ENCODE measurements at regions not wholly inside any gene's neighbourhood (a gene's known extent, or its start where the extent isn't known, plus 50 kb on each side); places are given as distances from the start of the nearest gene placed in this dataset.

DNA sequence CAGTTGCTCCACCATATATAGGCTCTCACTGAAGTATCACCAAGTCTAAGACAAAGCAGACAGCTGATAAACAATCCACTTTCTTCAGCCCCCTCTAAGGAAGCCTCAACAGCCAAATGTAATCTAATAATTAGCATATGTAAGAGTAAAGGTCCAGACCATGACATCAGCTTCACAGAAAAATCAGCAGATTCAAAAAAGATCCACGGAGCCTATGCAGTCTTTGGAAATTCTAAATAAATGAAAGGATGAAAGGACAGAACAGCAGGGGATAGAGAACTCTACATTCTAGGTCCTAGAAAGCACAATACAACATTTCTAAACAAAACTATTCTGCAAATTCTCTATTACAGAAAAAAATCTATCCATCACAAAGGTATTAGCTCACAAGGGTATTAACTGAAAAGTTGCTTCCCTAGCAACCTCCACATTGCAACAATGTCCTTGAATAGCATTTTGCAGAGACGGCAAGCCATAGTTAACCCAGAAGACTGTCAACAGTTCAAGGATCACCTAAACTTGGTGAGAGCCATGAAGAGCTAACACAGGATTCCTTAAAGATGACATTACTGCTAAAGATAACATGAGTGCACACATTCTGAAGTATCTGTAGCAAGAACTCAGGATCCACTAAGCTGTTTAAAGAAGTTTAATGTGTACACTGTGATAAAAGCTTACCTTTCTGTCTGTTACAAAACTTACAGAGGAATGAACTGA lies 74.3 kb downstream of the SIPA1L2 start:
- DNase-seq (ENCODE audit: low read depth, low spot score) = no peak

DNA sequence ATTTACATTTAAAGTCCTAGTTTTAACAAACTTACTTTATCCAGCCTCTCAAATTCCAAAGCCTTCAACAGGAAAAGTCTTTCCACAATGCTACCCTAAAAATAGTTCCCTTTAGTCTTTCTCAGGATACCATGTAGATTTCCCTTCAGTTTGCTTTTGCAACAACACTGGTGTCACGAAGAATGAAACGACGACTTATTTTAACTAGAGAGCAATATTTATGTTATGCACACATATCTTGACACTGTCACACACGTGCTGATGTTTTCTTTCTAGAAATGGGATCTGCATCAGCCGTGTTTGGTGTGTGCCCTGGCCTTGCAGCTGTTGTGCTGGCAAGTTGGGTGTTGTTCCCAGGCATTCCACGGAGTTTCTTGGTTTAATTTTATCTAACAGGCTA lies 75.5 kb downstream of the SIPA1L2 start:
- no peak for DNase-seq (ENCODE audit: low read depth, low spot score)

DNA sequence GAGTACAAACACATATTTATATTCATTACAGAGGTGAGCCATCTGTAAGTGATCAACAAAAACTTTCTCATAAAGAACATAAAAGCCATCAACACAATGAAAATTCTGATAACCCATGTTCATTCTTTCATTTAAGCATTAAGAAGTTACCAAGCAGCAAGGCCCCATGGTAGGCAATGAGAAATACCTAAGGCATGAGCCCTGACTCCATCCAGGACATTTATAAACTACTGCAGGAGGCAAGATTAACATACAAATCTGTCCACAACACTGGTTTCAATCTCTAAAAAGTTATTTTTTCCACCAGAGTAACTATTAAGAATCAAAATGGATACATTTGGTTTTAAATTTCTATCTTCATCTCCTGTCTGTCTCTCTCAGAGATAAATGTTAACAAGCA lies 76.1 kb downstream of the SIPA1L2 start:
- no peak for DNase-seq (ENCODE audit: low read depth, low spot score)

DNA sequence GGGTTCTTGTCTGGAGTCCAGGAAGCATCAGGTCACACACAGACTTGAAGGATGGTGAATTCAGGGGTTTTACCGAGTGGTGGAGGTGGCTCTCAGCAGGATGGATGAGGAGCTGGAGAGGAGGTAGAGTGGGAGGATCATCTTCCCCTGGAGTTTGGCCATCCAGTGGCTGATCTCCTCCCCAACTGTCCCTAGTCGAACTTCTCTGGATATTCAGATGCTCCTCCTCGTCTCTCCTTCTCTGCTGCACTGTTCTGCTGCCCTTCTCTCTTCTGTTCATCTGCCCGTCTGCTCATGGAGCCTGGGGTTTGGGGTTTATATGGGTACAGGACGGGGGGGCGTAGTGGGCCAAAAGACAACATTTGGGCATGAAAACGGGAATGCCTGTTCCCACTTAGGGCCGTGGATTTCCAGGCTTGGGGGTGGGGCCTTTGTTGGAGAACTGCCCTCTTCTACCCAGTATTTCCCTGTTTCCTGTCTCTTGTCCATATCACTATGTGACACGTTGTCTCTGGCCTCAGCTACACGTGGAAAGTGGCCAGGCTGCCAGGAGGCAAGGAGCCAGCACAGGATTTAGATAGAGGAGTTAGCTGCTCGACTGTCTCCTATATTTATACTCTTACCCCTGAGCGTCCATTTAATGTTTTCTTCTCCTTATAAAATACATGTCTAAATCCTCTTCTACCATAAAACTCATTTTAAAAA lies 76.7 kb downstream of the SIPA1L2 start:
- no peak for DNase-seq (ENCODE audit: low read depth, low spot score)

DNA sequence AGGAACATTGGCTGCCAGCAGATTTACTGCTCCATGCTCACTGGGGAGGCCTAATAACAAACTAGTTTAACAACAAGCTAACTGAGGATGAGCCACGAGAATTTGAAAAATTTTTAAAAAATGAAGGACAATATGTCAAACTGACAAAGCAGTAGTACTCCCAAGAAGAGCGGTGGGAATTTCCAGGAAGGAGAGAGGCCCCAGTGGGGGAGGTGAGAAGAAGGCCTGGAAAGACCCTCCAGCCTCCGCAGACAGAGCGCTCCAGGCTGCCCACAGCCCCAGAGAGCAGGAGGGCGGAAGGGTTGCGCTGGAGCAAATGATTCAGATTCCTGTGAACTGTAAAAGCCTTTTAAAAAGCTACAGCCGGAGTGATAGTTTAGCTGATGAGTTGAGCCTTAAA lies 78.5 kb downstream of the SIPA1L2 start:
- DNase-seq (ENCODE audit: low read depth, low spot score) = peak; percentile 79

DNA sequence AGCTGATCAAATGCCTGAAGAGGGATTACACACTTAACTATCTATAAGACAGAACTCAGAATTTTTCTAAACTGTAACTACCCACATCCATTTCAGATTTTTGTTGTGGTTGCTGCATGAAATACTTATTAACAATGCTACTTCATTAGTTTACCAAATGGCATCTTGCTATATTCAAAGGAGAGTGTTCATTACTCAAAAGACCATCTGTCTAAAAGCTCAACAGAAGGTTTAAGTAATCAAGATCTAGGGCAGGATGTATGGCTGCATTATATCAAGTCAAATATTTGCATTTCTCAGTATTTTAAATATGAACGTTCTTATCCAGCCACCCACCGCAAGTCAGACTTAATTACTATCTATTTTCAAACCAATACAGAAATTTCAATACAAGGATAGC lies 79.9 kb downstream of the SIPA1L2 start:
- no peak for DNase-seq (ENCODE audit: low read depth, low spot score)

DNA sequence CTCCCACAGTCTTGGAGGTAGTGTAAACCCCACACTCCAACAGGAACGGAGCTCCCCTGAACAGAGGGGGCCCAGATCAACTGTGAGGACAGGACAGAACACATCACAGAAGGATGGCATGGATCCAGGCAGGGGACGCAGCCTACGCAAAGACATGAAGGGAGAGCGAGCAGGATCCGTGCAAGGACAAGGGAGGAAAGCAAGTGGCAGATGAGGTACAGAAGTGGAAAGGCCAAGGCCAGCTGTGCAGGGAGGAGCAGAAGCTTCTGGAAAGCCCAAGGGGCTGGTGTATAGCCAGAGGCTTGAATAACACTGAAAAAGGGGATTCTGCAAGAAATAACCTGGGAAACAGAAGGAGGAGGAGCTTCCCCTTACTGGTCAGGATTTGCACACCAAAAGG lies 81.2 kb downstream of the SIPA1L2 start:
- no peak for DNase-seq (ENCODE audit: low read depth, low spot score)

DNA sequence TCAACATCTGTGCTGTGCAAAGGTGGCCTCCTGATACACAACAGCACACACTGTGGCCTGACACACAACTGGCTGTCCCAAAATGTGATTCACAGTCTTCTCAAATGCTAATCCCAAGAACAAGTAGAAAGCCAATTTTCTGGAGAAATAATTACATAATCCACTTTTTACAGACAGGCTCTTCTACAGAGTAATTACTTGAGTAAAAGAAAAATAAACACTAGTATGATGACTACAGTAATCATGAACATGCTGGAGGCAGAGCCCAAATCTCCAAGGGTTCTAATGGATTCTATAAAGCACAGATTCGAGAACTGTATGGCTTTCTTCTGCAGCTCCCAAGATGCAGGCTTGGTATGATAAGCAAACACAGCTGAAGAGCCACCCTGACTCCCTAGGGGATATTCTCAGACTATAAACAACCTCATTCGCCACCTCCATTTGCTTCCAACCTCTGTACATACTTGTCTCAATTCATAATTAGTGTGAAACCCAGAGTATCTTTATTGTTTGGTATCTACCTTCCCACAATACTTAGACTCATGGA lies 81.9 kb downstream of the SIPA1L2 start:
- DNase-seq (ENCODE audit: low read depth, low spot score) = no peak

DNA sequence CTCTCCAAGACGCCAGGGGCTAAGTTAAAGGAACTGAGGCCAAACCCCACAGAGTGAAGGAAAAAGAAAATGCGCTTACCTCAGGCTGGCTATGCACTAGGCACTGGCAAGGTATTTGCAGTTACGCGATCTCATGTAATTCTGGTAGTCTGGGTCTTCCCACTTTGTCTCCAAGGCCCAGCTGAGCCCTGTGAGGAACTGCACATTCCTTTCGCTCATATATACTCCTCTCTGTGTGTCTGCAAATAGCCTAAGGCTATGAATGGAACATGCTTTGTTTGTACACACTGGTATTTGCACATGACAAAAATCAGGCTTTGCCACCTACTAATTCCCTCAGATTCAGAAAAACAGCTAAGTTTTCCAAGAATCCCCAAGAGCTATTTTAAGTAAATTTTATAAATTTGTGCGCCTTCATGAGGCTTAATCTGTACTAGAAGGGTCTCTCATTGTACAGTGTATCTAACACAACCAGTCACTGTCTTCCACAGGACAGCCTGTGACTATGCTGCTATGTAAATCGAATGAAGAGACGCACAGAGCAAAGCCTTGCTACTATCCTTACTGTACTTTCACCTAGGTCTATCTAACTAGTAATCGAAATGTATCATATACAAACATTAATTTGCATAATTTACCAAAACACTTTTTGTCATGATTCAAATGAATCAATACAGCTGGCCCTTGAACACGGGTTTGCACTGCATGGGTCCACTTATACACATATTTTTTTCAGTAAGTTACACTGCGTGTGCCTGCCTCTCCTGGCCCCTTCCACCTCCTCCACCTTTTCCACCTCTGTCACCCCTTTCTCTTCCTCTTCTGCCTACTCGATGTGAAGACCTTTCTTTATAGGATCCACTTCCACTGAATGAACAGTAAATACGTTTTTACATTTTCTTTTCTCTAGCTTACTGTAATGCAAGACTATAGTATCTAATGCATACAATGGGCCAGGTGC lies 87.0 kb downstream of the SIPA1L2 start:
- DNase-seq (ENCODE audit: low read depth, low spot score) = peak; percentile 72

DNA sequence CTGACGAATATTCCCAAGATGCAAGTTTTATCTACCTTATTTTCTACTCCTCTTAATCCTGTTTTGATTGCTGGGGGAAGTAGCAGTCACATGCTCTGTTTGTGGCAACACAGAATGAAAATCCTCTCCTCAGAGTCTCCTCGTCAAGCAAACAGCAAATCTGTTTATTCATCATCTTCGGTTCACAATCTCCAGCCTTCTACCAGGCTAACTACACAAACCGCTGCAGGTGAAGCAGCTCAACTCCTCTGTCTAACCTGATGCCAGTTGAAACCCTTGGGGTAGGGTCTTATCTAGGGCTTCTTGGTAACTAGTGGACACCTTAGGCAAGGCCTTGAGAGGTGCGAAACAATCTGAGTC lies 91.0 kb downstream of the SIPA1L2 start:
- DNase-seq (ENCODE audit: low read depth, low spot score) = no peak

DNA sequence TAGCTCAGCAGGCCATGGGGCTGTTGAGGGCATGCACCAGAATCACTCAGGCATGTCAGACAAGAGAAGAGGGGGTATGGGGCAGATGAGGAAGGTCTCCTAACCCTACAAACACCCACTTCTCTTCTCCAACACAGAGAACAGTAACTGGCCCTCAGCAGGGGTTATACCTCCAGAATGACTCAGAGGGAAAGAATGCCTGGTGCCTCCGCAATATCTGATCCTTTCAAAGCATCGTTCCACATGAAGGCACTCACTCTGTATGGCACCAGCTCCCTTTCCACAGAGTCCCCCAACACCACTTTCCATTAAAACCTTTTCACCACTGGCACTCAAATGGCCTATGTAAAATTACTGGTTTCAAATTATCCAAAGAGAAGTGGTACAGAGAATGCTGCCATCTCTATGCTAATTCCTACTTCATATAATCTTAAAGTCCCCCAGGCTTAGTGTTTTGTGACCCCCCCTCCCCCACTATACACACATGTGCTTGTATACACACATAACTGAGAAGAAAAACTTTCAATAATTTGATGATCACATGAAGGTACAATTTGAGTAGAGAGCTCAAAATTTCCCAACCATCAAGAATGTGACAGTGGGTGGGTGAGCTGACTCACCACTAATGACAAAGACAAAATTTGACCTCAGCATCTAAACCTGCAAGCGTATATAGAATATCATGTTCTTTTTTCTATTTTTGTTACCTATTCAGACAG lies 91.5 kb downstream of the SIPA1L2 start:
- DNase-seq (ENCODE audit: low read depth, low spot score) = peak; percentile 69

DNA sequence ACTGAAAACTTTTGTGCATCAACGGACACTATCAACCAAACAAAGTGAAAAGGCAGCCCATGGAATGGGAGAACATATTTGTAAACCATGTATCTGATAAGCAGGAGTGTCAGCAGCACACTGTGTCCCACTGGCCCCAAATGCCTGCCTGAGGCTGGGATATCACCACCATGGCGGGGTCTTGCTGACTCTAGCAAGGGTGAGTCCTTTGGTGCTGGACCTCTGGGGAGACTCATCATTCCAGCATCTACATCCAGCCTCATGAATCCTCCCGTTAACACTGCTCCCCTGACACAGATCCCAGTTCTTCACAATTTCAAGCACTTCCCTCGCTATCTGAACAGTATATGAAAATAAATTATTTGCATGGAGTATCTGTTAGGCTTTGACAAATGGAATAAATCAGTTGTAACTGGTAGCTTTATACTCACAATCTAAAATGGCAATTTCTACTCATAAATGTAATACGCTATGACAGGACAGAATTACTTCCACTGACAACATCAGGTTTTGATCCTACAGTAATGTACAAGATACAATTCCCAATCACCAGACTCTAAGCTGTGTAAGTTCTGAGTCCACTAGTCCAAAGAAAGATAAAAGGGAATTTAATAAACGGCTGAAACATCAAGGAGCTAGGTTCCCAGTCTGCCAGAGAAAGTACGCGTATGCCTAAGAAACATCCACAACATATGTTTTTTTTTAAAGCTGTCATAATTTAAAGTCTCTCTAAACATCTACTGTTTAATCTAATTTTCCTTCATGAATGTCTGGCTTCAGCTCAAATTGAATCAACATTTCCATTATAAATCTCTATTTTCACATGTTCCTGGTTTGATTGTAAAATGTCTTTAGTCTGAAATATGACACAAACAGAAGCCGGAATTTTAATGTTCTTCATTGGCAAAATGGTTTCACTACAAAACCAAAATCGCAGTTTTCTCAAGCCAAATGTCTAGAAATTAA lies 95.1 kb downstream of the SIPA1L2 start:
- DNase-seq (ENCODE audit: low read depth, low spot score) = no peak

DNA sequence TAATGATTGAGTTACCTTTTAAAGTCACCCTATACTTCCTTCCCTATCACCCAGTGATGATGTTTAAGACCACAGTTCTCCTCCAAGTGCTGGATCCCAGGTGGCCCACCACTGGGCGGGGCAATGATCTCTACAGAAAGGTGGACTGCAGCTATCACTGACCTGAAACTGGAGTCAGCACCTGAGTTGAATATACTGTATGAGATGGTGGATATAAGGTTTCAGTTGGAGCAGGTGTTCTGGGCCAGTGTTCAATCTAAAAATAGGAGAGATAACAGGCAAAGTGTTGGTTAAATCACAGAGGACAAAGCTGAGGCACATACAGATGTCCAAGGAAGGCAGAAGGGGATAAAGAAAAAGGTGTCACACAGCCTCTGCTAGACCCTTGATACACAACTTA lies 96.6 kb downstream of the SIPA1L2 start:
- no peak for DNase-seq (ENCODE audit: low read depth, low spot score)

DNA sequence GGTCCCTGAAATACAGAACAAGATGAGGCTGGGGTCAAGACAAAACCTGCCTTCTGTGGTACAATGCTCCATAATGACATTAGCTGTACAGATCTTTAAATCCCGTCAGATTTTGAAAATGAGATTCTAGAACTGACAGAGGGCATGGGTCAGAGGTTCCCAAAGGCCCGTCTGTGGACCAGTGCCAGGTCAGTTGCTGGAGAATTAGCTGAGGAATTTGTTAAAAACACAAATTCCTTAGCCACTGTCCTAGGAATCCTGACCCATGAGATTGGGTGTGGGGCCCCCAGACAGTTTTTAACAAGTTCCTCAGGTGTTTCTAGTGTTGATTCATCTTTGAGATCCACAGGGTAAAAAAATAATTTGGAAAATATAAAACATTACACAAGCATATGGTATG lies 97.0 kb downstream of the SIPA1L2 start:
- DNase-seq (ENCODE audit: low read depth, low spot score) = no peak

DNA sequence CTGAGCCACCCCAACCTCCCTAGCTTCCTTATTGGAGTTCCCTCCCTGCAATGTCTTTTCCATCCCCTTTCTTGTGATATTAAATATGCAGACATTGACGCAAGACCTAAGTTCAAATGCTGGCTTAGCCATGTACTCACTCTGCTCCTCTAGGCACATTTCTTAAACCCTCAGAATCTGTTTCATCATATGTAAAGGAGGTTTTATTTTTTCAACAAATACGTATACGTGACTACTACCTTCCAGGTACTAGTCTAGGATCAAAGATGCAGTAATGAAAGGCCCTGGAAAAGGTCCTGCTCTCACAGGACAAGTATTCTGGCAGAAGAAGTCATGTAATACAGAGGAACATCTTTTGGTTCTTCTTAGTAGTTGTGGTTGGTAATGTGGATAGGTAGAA lies 98.6 kb downstream of the SIPA1L2 start:
- no peak for DNase-seq (ENCODE audit: low read depth, low spot score)

DNA sequence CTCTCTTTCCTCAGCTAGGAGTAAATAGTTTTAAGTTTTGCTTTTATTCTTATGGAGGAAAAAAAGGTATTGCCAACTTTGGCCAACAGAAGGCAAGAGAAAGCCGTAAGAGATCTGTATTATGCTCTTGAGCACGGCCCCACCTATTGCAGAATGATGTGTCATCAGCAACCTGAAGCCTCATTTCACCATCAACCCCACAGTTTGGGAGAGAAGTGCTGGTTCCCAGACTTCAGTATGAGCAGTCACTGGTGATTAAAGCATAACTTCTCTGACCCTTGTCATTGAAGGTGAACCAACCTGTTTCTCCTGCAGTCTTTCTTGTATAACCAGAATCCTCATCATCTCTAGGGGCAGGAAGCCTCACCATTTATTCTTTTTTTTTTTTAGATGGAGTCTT lies 100.2 kb downstream of the SIPA1L2 start:
- peak; percentile 51 for DNase-seq (ENCODE audit: low read depth, low spot score)

DNA sequence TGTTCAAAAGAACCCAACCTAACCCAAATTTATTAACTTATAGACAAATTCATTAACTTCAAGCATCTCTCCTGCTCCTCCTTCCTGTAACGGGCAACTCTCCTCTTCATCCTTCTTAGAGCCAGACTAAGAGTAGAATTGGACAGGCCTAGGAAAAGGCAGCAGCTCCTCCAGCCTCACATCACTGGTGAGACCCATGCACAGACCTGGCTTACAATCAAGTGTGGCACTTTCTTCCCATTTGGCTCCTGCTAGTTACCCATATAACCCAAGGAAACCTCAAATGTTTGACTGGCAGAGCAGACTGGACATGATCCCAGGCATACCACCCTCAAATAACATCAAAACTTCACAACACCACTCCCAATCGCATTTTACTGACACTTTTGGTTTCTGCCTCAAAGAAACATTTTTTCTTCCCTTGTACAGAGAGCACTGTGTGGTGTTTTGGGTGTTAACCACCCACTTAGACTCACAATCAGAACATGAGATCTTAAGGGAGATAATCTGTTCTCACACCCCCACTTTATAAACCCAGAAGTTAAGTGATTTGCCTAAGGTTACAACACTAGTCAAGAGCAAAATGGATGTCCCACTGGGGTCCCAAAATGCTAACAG lies 101.4 kb downstream of the SIPA1L2 start:
- DNase-seq (ENCODE audit: low read depth, low spot score) = no peak

DNA sequence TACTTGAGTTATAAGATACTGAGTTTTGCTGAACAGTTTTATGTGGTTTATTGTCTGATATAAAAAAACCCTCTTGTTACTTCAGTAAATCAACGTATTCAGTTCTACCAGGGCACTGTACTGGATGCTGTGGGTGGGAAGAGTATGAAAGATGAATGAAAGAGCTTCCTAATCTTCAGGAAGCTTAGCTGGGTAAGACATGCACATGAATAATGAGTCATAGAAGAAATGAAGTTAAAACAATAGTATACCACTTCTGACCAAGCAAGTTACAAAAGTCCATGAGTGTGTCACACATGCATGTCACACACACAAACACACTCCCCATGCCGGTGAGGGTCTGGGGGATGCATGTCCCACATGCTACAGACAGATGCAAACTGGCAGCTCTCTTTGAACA lies 105.9 kb downstream of the SIPA1L2 start:
- no peak for DNase-seq (ENCODE audit: low read depth, low spot score)

DNA sequence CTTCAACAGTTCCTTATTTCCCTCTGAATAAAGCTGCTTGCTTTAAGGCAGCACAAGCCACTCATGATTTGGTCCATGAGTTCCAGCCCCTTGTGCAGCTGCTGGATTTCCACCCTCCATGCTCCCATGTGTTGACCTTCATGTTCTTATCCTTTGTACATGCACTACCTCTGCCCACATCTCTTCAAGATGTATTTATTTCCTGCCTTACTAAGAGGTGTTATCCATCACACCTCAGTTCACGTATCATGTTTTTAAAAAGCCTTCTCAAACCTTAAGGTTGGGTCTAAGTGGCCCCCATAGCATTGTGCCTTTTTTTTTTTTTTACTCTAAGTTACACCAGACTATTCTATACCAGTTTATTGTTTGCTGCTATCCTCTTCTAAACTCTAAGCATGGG lies 107.7 kb downstream of the SIPA1L2 start:
- DNase-seq (ENCODE audit: low read depth, low spot score) = no peak

DNA sequence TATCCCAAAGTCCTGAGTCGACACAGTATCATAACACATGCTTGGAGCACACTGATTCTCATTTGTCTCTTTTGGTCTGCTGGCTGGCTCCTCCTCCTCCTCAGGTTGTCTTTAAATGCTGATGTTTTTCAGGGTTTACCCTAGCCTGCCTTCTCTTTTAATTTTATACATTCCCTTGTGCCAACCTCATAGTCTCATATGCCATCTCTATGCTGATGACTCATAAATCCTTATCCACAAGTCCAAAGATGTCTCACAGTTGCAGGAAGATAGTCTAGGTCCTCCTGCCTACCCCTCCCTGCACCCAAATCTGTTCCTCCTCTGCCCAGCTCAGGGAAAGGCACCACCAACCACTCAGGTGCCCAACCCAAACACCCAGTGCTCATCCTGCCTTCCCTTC lies 108.3 kb downstream of the SIPA1L2 start:
- DNase-seq (ENCODE audit: low read depth, low spot score) = no peak

Data from ELF-1 (cell line).